ENCODE measurements at regions not wholly inside any gene's neighbourhood (a gene's known extent, or its start where the extent isn't known, plus 50 kb on each side); places are given as distances from the start of the nearest gene placed in this dataset.
"Not testable (repeated sequence)": the region's sequence is repeated elsewhere in the genome, so short reads cannot be mapped to it uniquely, and the experiment has no call there.

DNA sequence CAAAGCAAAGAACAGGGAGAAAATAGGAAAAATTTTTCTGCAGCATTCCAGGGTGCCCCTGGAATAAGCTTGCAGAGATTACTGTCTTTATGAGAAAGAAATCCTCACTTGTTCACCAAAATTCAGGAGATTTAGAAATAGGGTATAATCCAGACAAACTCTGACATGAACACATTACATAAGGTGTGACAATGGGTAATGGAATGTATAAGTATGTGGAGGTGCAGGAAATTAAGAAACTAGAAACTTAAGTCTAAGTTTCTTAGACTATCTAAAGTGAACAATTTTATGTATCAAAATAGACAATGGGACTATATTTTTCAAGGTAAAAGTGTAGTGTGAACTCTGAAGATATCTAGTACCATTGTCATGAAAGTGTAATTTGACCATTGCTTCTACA is 140.0 kb upstream of the KITLG start:
- Histone ChIP-seq H3K4me3 (no peak overlapping the region), H3K27me3 (no peaks in the 10 kb centered on the region), H3K4me1 (peaks cover 22% of the 10 kb centered on the region), H3K27ac (no peak overlapping the region), H3K9me3 (no peaks in the 10 kb centered on the region), H3K36me3 (replicated peaks in 1 of 2; ENCODE audit: insufficient read depth in 1 of 2, low read depth in 2 of 2) (no peaks in the 10 kb centered on the region)
- ATAC-seq: no peak
- TF ChIP-seq POLR2A (IDR thresholded peaks at IDR 0.05): no peak
- TF ChIP-seq, protein P1, sequence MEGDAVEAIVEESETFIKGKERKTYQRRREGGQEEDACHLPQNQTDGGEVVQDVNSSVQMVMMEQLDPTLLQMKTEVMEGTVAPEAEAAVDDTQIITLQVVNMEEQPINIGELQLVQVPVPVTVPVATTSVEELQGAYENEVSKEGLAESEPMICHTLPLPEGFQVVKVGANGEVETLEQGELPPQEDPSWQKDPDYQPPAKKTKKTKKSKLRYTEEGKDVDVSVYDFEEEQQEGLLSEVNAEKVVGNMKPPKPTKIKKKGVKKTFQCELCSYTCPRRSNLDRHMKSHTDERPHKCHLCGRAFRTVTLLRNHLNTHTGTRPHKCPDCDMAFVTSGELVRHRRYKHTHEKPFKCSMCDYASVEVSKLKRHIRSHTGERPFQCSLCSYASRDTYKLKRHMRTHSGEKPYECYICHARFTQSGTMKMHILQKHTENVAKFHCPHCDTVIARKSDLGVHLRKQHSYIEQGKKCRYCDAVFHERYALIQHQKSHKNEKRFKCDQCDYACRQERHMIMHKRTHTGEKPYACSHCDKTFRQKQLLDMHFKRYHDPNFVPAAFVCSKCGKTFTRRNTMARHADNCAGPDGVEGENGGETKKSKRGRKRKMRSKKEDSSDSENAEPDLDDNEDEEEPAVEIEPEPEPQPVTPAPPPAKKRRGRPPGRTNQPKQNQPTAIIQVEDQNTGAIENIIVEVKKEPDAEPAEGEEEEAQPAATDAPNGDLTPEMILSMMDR (IDR thresholded peaks at IDR 0.05): no peak
- no peak for DNase-seq
- intact Hi-C loops (cut with DNase I): no loop called here

GRCh38 chr12:88717188-88717587 is 136.9 kb upstream of the KITLG start:
- peak overlapping the region in 1 of 4 donors; percentile 46 for H3K27ac ChIP-seq
- no peak overlapping the region for H3K4me3 ChIP-seq
- H3K9me3 ChIP-seq: no peaks in the 10 kb centered on the region
- no peak for ATAC-seq
- TF ChIP-seq POLR2A (IDR thresholded peaks at IDR 0.05): no peak
- TF ChIP-seq, protein P1 (IDR thresholded peaks at IDR 0.05): no peak
- intact Hi-C loops (cut with DNase I): no loop called here
- no peaks in the 10 kb centered on the region for H3K27me3 ChIP-seq
- H3K4me1 ChIP-seq: peaks cover 22% of the 10 kb centered on the region
- no peak for DNase-seq
- no peaks in the 10 kb centered on the region for H3K36me3 ChIP-seq (replicated peaks in 1 of 2; ENCODE audit: insufficient read depth in 1 of 2, low read depth in 2 of 2)

GRCh38 chr12:88716240-88716639 is 136.0 kb upstream of the KITLG start:
- Histone ChIP-seq H3K27ac (peak overlapping the region in 3 of 4 donors; percentile 1 to 46 (median 40)), H3K27me3 (no peaks in the 10 kb centered on the region), H3K9me3 (no peaks in the 10 kb centered on the region), H3K4me3 (no peak overlapping the region), H3K36me3 (replicated peaks in 1 of 2; ENCODE audit: insufficient read depth in 1 of 2, low read depth in 2 of 2) (no peaks in the 10 kb centered on the region), H3K4me1 (peaks cover 22% of the 10 kb centered on the region)
- intact Hi-C loops (cut with DNase I): no loop called here
- peak; percentile 73 to 87 (median 82) for DNase-seq
- ATAC-seq: peak; percentile 99
- WGBS, 2 donors: 15 to 35% methylated on average over 1 of the region's 1 CpG
- TF ChIP-seq POLR2A (IDR thresholded peaks at IDR 0.05): no peak
- TF ChIP-seq, protein P1 (IDR thresholded peaks at IDR 0.05): no peak

- ATAC-seq (no peak), DNase-seq (no peak)
- no peak for TF ChIP-seq POLR2A (IDR thresholded peaks at IDR 0.05)
- TF ChIP-seq, protein P1 (IDR thresholded peaks at IDR 0.05): no peak
- no peaks in the 10 kb centered on the region for H3K9me3 ChIP-seq
- peak overlapping the region in 3 of 4 donors; percentile 1 to 46 (median 21) for H3K27ac ChIP-seq
- intact Hi-C loops (cut with DNase I): no loop called here
- peaks cover 22% of the 10 kb centered on the region for H3K4me1 ChIP-seq
- no peaks in the 10 kb centered on the region for H3K36me3 ChIP-seq (replicated peaks in 1 of 2; ENCODE audit: insufficient read depth in 1 of 2, low read depth in 2 of 2)
- 60 to 89% methylated on average over 1 to 2 of the region's 2 CpGs for WGBS, 2 donors
- no peak overlapping the region for H3K4me3 ChIP-seq
- no peaks in the 10 kb centered on the region for H3K27me3 ChIP-seq
Measured at GRCh38 chr12:88715673-88716072, 135.4 kb upstream of the KITLG start.

DNA sequence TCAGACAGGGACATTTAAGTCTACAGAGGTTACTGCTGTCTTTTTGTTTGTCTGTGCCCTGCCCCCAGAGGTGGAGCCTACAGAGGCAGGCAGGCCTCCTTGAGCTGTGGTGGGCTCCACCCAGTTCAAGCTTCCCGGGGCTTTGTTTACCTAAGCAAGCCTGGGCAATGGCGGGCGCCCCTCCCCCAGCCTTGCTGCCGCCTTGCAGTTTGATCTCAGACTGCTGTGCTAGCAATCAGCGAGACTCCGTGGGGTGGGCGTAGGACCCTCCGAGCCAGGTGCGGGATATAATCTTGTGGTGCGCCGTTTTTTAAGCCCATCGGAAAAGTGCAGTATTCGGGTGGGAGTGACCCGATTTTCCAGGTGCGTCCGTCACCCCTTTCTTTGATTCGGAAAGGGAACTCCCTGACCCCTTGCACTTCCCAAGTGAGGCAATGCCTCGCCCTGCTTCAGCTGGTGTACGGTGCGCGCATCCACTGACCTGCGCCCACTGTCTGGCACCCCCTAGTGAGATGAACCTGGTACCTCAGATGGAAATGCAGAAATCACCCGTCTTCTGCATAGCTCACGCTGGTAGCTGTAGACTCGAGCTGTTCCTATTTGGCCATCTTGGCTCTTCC is 134.1 kb upstream of the KITLG start:
- intact Hi-C loops (cut with DNase I); H3K27ac ChIP-seq; H3K27me3 ChIP-seq; H3K4me3 ChIP-seq; H3K36me3 ChIP-seq (replicated peaks in 1 of 2; ENCODE audit: insufficient read depth in 1 of 2, low read depth in 2 of 2); DNase-seq; ATAC-seq; H3K9me3 ChIP-seq: not testable (repeated sequence)
- peaks cover 22% of the 10 kb centered on the region for H3K4me1 ChIP-seq
- 92 to 95% methylated on average over 25 of the region's 25 CpGs for WGBS, 2 donors
